ENCODE measurements at regions not wholly inside any gene's neighbourhood (a gene's known extent, or its start where the extent isn't known, plus 50 kb on each side); places are given as distances from the start of the nearest gene placed in this dataset.

GRCh38 chr9:86751207-86751606 lies 196.1 kb downstream of the GAS1 start:
- no peak overlapping the region for H3K4me3 ChIP-seq (ENCODE audit: control insufficient read depth, low read depth, low read length)
- TF ChIP-seq CTCF (IDR thresholded peaks at IDR 0.05; ENCODE audit: control insufficient read depth, insufficient read depth, low read depth, low read length, missing control alignments): no peak
- DNase-seq (ENCODE audit: low read depth): no peak

DNA sequence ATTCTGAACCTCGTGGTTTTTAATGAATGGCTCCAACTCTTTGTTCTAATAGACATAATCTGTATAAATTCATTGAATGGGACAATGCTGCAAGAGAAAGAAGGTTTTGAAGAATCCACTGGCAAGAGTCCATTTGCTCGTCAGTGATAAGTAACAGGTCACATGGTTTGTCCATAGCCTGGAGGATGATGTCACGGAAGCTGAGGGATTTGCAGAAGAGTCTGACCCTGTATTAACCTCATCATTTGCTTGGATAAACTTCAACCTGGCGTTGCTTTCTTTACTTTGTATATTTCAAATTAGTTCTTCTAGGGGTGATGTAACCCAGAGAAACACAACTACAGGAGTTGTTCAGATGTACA lies 197.4 kb downstream of the GAS1 start:
- TF ChIP-seq CTCF (IDR thresholded peaks at IDR 0.05; ENCODE audit: control insufficient read depth, insufficient read depth, low read depth, low read length, missing control alignments): no peak
- no peak overlapping the region for H3K4me3 ChIP-seq (ENCODE audit: control insufficient read depth, low read depth, low read length)
- DNase-seq (ENCODE audit: low read depth): no peak

- no peak for TF ChIP-seq CTCF (IDR thresholded peaks at IDR 0.05; ENCODE audit: control insufficient read depth, insufficient read depth, low read depth, low read length, missing control alignments)
- DNase-seq (ENCODE audit: low read depth): no peak
- no peak overlapping the region for H3K4me3 ChIP-seq (ENCODE audit: control insufficient read depth, low read depth, low read length)
These were observed 198.0 kb downstream of the GAS1 start for GRCh38 chr9:86749161-86749893.

GRCh38 chr9:86747711-86748110 lies 199.6 kb downstream of the GAS1 start:
- TF ChIP-seq CTCF (IDR thresholded peaks at IDR 0.05; ENCODE audit: control insufficient read depth, insufficient read depth, low read depth, low read length, missing control alignments): no peak
- DNase-seq (ENCODE audit: low read depth): no peak

DNA sequence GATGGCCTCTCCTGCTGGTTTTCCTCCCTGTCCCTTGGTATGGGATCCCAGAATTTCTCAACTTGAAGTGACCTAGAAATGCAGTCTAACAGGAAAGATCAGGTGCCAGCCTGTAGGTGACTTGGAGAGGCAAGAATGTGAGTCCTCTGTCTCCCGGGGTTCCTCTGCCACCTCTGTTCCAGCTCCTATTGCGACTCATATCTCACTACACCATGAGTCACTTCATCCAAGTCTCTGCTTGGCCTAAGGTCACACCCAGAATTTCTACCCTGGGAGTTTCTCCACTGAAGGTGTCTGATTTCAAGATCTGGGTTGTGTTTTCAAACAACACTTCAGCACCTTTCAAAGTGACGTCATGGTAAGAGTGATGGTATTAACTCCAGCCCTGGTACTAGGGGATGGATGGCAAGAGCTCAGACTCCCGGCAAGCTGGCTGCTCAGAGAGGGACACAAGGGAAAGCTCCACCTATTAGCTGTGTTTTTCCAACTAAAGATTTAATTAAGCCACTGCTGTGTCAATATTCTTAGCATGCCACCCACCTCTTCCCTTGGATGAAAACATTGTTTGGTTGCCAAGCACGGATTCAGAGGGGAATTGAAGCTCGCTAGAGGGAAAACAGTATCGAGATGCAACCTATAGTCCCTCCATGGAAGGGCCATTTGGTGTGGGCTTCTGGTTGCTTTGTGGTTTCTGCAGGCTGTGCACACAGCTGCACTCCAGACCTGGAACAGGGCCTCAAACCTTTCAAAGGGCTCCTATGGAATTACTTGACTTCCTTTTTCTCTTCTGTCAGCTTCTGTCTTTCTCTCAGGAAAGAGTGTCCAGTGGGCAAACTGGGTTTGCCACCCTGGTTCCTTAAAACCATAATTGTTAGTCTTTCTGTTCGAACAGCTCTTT lies 205.7 kb downstream of the GAS1 start:
- H3K4me3 ChIP-seq (ENCODE audit: control insufficient read depth, low read depth, low read length): no peak overlapping the region
- TF ChIP-seq CTCF (IDR thresholded peaks at IDR 0.05; ENCODE audit: control insufficient read depth, insufficient read depth, low read depth, low read length, missing control alignments): no peak
- DNase-seq (ENCODE audit: low read depth): no peak

More at GRCh38 chr9:86747711-86748110, 199.6 kb downstream of the GAS1 start:
- H3K4me3 ChIP-seq (ENCODE audit: control insufficient read depth, low read depth, low read length): no peak overlapping the region

DNA sequence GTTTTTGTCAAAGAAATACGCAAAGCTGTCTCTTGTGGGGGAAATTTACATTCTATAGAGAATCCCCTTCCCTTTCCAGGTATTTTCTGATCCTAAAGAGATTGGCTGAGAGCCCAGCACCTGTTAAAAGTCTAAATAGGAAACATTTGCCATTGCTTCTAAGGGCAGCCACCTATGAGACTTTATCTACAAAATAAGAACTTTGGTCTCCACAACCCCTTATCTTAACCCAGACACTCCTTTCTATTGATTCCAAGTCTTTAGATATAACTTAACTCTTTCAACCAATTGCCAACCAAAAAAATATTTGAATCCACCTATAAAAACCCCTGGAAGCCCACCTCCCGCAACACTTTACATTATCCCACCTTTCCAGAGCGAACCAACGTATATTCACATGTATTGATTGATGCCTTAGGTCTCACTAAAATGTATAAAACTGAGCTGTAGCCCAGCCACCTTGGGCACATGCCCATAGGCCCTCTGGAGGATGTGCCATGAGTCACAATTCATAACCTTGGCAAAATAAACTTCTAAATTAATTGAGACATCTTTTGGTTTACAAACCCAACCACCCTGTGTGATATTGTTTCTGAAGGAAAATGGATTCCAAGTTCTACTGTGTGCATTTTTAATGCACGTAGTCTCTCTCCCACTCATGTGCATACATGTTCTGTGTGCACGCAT lies 211.4 kb downstream of the GAS1 start:
- TF ChIP-seq CTCF (IDR thresholded peaks at IDR 0.05; ENCODE audit: control insufficient read depth, insufficient read depth, low read depth, low read length, missing control alignments): no peak

More for the DNA sequence above, 211.4 kb downstream of the GAS1 start:
- no peak for DNase-seq (ENCODE audit: low read depth)
- H3K4me3 ChIP-seq (ENCODE audit: control insufficient read depth, low read depth, low read length): no peak overlapping the region

Data from AG09309 (cell line).